ENCODE measurements at regions not wholly inside any gene's neighbourhood (a gene's known extent, or its start where the extent isn't known, plus 50 kb on each side); places are given as distances from the start of the nearest gene placed in this dataset.
"Not testable (repeated sequence)": the region's sequence is repeated elsewhere in the genome, so short reads cannot be mapped to it uniquely, and the experiment has no call there.

- not testable (repeated sequence) for DNase-seq (ENCODE audit: low spot score)
Observed at GRCh38 chr5:9807366-9807765, 177.2 kb upstream of the TAS2R1 start.

GRCh38 chr5:9801908-9802307 lies 171.8 kb upstream of the TAS2R1 start:
- DNase-seq (ENCODE audit: low spot score) = no peak
- FAIRE-seq = no peak

More at GRCh38 chr5:9807366-9807765, 177.2 kb upstream of the TAS2R1 start:
- peak; percentile 11 for FAIRE-seq

GRCh38 chr5:9799606-9800005 lies 169.5 kb upstream of the TAS2R1 start:
- DNase-seq (ENCODE audit: low spot score) = no peak
- no peak for FAIRE-seq

- FAIRE-seq (no peak), DNase-seq (ENCODE audit: low spot score) (no peak)
Observed at GRCh38 chr5:9790276-9790675, 160.1 kb upstream of the TAS2R1 start.

GRCh38 chr5:9789777-9790176 lies 159.6 kb upstream of the TAS2R1 start:
- no peak for FAIRE-seq
- no peak for DNase-seq (ENCODE audit: low spot score)

- DNase-seq (ENCODE audit: low spot score) = no peak
- no peak for FAIRE-seq
Observed at GRCh38 chr5:9787861-9788600, 157.9 kb upstream of the TAS2R1 start.

- FAIRE-seq = no peak
- DNase-seq (ENCODE audit: low spot score) = no peak
Observed at GRCh38 chr5:9786380-9787360, 156.5 kb upstream of the TAS2R1 start.

GRCh38 chr5:9785751-9786150 lies 155.6 kb upstream of the TAS2R1 start:
- FAIRE-seq (no peak), DNase-seq (ENCODE audit: low spot score) (no peak)

GRCh38 chr5:9784231-9784630 lies 154.1 kb upstream of the TAS2R1 start:
- FAIRE-seq = no peak
- DNase-seq (ENCODE audit: low spot score) = no peak

GRCh38 chr5:9782826-9783560 lies 152.8 kb upstream of the TAS2R1 start:
- FAIRE-seq (no peak), DNase-seq (ENCODE audit: low spot score) (no peak)

- no peak for FAIRE-seq
- DNase-seq (ENCODE audit: low spot score) = no peak
Observed at GRCh38 chr5:9781890-9782289, 151.7 kb upstream of the TAS2R1 start.

GRCh38 chr5:9781275-9781674 lies 151.1 kb upstream of the TAS2R1 start:
- FAIRE-seq = no peak
- DNase-seq (ENCODE audit: low spot score) = no peak

GRCh38 chr5:9780501-9780900 lies 150.3 kb upstream of the TAS2R1 start:
- no peak for FAIRE-seq
- DNase-seq (ENCODE audit: low spot score) = no peak

GRCh38 chr5:9776525-9776924 lies 146.4 kb upstream of the TAS2R1 start:
- FAIRE-seq (no peak), DNase-seq (ENCODE audit: low spot score) (peak; percentile 57)

- FAIRE-seq = no peak
- peak; percentile 59 for DNase-seq (ENCODE audit: low spot score)
Observed at GRCh38 chr5:9775339-9775738, 145.2 kb upstream of the TAS2R1 start.

GRCh38 chr5:9774472-9775079 lies 144.4 kb upstream of the TAS2R1 start:
- DNase-seq (ENCODE audit: low spot score) (peak; percentile 73), FAIRE-seq (peak; percentile 71)

GRCh38 chr5:9771079-9771478 lies 140.9 kb upstream of the TAS2R1 start:
- DNase-seq (ENCODE audit: low spot score) (no peak), FAIRE-seq (no peak)

- FAIRE-seq = peak; percentile 91
- DNase-seq (ENCODE audit: low spot score) = peak; percentile 85
Observed at GRCh38 chr5:9766581-9766980, 136.4 kb upstream of the TAS2R1 start.

GRCh38 chr5:9765419-9766140 lies 135.4 kb upstream of the TAS2R1 start:
- DNase-seq (ENCODE audit: low spot score) = no peak
- FAIRE-seq = no peak

GRCh38 chr5:9761706-9762105 lies 131.6 kb upstream of the TAS2R1 start:
- DNase-seq (ENCODE audit: low spot score) (no peak), FAIRE-seq (no peak)

- FAIRE-seq; DNase-seq (ENCODE audit: low spot score): not testable (repeated sequence)
Observed at GRCh38 chr5:9752670-9753069, 122.5 kb upstream of the TAS2R1 start.
